HL-60 (cell line): ENCODE measurements at regions not wholly inside any gene's neighbourhood (a gene's known extent, or its start where the extent isn't known, plus 50 kb on each side); places are given as distances from the start of the nearest gene placed in this dataset.

Experiments used
- GABPA ChIP-seq: IDR thresholded peaks from 2 replicates; pipeline ENCODE4 v1.6.1; 2012; ENCODE audit warnings: low read depth
- TF ChIP-seq, protein P1 (sequence below): IDR thresholded peaks from one replicate; pipeline ENCODE4 v1.5.1; 2011; ENCODE audit warnings: low read length, control low read depth, inconsistent platforms; ENCODE audit not compliant: insufficient read depth

DNA sequence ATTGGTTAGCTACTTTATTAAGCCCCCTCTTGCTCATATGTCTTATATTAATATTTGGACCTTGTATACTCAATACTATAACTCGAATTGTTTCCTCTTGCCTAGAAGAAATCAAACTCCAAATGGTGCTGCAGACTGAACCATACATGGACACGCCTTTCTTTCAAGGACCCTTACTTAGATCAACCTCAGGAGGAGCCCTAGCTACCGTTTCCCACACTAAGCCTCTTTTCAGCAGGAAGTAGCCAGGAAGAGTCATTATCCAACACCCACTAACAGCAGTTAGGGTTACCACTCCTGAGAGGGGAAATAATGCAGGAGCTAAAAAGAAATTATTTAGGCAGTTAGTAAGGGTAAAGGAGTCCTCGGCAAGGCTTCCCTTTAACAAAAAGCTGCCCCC, 243.8 kb upstream of the PUM3 start:
- TF ChIP-seq, protein P1, sequence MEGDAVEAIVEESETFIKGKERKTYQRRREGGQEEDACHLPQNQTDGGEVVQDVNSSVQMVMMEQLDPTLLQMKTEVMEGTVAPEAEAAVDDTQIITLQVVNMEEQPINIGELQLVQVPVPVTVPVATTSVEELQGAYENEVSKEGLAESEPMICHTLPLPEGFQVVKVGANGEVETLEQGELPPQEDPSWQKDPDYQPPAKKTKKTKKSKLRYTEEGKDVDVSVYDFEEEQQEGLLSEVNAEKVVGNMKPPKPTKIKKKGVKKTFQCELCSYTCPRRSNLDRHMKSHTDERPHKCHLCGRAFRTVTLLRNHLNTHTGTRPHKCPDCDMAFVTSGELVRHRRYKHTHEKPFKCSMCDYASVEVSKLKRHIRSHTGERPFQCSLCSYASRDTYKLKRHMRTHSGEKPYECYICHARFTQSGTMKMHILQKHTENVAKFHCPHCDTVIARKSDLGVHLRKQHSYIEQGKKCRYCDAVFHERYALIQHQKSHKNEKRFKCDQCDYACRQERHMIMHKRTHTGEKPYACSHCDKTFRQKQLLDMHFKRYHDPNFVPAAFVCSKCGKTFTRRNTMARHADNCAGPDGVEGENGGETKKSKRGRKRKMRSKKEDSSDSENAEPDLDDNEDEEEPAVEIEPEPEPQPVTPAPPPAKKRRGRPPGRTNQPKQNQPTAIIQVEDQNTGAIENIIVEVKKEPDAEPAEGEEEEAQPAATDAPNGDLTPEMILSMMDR, result no peak
- TF ChIP-seq GABPA, result no peak
